DLD1 (cell line): ENCODE measurements at regions not wholly inside any gene's neighbourhood (a gene's known extent, or its start where the extent isn't known, plus 50 kb on each side); places are given as distances from the start of the nearest gene placed in this dataset.

Source experiments
- in situ Hi-C: cut with HindIII; loops from 2 replicates; pipeline ENCODE4 v1.10.0; 2017; ENCODE audit warnings: low sequenced_read_pairs

DNA sequence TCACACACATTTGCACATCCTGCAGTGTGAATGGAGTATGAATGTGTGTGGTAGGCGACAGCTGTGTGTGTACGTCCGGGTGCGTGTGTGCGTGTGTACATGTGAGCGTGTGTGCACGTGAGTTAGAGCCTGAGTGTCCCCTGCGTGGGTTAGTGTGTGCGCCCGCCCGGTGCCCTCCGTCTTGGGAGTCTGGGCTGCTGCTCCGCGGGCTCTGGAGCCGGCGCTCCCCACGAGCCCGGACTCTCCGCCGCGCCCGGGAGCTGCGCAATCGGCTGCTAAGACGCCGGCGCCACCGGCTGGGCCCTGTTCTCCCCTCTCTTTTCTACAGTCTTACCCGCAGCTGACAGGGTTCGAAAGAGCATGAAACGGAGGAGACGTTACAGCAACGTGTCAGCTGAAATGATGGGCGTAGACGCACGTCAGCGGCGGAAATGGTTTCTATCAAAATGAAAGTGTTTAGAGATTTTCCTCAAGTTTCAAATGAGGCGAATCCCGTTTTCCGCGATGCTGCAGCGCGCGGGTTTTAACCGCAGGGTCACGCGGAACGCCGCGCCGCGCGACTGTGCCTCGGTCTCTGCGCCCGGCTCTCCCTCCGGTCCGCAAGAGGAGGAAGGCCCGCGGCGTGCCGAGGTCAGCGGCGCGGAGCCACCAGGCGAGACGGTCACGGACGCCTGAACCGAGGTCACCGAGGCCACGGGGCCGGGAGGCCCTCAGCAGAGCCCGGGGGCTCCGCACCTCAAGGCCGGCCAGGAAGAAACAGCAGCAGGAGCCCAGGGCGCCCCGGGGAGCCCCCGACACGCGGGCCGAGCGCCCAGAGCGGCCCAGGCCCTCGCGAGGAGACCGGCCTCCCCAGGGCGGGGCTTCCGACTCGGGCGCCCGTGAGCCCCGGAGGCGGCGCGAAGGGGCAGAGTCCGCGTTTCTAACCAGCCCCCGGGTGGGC, 95.3 kb upstream of the BHLHE23 start:
- in situ Hi-C loops = no loop called here

DNA sequence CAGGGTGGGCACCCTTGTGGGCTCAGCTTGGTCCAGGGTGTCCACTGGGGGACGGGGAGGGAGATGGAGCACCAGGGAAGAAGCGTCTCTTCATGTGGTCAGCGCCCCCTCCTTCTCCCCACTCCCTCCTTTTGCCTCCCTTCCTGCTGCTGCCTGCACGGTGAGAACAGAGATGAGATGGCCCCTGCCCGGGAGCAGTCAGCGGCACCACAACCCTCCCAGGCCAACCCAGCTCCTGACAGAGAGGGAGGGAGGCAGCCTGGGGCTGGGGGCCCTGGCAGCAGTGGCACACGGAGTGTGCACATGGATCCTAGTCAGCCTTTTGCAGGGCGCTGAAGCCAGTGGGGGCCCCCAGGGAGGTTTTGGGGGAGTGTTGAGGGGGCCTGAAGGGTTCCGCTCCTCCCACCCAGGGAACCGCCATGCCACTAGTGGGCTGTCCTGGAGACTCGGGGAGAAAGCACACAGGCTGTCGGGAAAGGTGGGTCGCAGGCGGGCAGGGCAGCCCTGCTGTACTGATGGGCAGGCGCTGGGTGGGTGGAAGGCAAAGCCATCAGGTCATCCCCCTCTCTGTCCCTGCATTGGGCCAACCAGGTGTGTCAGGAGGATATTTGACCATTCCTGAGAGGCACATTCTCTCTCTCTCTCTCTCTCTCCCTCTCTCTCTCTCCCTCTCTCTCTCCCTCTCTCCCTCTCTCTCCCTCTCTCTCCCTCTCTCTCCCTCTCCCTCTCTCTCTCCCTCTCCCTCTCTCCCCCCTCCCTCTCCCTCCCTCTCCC, 94.3 kb upstream of the BHLHE23 start:
- in situ Hi-C loops = no loop called here

DNA sequence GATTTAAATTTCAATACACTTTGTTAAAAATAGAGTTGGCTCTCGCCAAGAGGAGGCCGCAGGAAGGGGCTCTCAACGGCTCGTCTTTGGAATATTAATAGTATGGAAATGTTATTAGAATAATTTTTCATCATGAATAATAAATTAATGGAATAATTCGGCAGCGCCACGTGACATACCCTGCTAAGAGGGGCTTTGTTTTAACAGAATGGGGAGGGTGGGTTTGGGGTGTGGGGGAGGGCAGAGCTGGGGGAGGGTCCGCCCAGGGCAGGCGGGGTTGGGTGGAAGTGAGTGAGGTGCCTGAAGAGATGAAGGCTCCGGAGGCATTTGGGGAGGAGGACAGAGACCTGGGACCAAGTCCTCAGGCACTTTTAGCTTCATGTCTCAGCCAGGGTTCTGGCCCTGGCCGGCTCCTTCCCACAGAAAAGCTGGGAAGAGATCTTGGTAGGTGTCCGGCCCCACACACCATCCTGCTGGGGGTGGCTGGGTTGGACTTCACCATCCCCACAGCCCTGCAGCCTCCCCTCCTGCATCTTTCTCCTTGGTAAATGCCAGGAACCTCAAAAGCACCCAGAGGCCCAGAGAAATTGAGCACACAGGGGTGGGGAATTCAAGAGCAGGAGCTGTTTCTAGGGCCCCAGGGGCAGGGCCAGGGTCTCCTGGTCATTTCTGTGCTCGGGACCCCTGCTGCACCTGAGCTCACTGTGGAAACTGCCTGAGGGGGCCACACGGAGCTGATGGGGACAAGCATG, 93.6 kb upstream of the BHLHE23 start:
- in situ Hi-C loops = no loop called here

DNA sequence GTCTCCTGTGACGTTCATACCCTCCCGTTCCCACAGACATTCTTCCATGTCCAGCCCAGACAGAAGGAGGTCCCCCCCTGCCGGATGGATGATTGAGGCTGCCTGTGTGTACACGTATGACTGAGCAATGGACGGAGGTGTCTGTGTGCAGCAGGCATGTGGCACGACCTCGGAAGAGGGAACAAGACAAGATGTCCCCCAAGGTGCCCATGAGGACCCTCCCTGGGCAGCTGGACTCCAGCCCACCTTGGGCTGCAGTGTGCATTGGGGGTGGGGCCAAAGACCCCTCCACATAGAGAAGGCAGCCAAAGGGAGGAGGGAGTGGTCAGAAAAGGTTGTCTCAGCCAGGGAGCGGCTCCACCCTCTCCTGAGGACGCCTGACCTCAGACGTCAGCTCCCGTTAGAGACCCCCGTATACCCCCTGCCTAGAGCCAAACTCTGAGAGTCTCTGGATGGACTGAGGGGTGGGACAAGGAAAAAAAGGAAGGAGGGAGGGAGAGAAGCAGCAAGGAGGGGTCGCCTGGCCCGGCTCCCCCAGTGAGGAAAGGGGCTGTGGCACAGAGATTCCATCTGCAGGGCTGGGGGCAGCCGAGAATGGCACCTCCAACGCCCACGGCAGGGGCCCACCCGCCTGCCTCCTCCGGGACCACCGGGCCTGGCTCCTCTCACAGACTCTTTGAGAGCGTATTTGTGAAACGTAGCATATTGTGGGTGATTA, 92.9 kb upstream of the BHLHE23 start:
- in situ Hi-C loops = no loop called here

DNA sequence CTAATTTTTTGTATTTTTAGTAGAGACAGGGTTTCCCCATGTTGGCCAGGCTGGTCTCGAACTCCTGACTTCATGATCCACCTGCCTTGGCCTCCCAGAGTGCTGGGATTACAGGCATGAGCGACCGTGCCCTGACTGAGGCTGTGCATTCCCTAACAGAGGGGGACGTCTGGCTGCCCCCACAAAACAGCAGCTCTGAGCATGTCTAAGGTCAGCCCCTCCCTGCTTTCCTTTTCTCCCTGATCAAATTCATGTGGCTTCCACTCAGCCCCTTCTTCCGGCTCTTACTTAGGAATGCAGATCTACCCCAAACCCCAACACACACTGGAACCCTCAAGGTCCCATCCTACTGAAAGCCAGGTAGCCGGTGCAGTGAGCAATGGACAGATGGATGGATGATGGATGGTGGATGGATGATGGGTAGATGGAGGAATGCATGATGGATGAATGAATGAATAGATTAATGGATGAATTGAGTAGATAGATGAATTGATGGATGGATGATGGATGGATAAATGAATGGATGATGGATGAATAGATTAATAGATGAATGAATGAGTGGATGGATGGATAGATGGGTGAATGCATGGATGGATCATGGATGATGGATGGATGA, 91.5 kb upstream of the BHLHE23 start:
- in situ Hi-C loops = no loop called here

DNA sequence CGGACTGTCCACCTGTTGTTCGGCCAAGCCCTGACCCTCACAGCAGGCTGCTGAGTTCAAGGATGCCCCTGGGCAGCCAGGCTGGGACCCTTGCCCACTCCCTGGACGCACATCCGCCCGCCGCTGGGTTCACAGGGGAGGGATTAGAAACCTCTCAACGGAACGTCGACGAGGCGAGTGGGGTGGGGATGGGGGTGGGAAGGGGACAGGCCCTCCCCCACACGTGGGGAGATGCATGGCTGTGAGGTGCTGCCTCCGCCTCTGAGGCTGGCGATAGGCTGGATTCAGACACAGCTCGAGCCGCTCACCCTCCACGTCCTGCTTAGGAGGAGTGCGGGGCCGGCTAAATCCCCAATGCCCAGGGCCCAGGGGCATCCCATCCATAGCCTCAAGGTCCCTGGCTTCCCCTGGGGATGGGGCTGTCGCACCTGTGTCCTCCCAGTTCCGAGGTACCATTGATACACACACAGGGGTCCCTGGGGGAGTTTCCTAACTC, 90.6 kb upstream of the BHLHE23 start:
- in situ Hi-C loops = no loop called here

DNA sequence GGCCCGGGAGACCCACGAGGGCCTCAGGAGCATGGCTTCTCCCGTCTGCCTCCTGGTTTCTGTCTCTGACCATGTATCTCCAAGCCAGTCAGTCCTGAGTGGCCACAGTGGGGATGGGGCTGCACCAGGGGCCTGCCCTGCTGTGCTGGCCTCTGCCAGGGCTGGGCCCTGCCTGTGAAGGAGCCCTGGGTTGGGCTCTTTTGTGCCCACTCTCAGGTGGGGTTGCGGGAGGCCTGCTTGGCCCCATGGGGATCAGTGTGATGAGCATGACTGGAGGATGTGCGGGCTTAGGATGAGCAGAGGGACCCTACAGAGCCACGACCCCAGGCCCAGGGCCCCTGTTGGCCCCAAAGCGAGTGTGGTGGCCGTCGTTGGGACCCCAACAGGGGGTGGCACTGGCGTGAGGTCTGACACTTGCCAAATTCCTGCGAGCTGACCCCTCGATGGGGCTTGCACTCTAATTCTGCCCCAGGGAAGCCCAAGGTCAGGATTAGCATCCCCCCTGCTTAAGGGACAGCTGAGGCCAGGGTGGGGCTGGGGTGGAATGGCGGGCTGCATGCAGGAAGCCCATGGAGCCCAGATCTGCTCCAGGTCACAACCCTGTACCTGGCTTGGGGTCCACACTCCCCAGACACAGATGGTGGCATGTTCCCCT, 90.0 kb upstream of the BHLHE23 start:
- in situ Hi-C loops = no loop called here

DNA sequence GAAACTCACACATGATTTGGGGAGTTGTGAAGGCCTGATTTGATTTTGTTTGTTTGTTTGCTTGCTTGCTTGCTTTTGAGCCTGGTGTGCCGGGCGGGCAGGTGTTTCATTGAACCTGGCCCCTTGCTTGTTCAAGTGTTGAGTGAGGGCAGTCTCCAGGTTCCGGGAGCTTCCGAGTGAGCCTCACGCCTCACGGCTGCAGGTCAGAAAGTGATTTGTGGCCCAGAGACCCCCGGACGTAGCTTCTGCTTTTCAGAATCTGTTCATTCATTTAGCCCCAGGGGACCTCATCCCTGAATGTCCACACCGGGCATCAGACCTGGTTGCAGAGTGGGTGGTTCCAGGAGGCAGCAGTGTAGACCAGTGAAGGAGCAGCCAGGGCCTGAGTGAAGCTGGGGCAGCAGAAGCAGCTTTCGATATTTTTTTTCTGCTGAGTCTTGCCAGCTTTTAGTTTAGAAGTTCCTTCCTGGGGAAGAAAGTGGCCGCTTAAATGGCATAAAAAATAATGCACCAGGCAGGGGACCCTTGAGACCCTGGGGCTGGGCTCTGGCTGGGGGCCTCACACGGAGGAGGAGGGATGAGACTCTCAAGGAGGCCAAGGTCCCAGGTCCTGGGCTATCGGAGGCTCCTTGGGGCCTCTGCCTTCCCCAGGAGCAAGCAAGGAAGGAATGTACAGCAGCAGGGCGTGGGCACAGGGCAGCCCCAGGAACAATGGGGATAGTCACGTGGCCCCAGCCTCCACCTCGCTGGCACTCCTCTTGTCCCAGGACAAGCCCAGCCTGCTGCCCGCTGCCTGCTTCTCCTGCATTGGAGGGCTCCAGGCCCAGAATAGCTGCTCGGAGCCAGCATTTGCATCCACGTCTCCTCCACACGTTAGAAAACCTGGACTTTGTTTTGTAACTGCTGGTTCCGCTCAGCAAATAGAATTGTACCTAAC, 89.2 kb upstream of the BHLHE23 start:
- in situ Hi-C loops = no loop called here

DNA sequence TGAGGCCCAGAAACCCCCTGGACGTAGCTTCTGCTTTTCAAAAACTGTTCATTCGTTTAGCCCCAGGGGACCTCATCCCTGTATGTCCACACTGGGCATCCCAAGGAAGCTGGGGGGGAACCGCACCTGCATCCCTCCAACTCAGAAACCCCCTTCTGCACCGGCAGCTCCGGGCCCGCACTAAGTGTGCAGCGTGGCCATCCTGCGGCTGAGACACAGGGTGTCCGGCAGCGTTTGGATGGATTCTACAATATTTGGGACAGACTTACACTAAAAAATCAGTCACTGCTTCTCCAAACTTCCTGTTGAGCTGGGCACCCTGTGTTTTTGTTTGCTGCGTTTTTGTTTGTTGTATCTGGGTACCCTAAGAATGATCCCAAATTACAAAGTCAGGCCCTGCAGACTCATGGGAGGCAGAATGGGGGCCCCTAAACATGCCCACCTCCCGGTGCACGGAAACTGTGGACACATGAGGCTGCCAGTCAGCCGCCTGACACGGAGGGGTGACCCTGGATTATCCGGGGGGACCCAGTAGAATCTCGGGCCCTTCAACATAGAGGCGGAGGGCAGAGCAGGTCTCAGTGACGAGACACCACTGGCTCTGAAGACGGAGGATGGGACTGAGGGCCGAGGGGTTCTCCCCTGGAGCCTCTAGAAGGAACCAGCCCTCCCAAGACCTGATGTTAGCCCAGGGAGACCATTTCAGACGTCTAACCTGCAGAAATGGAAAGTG, 88.2 kb upstream of the BHLHE23 start:
- in situ Hi-C loops = no loop called here

DNA sequence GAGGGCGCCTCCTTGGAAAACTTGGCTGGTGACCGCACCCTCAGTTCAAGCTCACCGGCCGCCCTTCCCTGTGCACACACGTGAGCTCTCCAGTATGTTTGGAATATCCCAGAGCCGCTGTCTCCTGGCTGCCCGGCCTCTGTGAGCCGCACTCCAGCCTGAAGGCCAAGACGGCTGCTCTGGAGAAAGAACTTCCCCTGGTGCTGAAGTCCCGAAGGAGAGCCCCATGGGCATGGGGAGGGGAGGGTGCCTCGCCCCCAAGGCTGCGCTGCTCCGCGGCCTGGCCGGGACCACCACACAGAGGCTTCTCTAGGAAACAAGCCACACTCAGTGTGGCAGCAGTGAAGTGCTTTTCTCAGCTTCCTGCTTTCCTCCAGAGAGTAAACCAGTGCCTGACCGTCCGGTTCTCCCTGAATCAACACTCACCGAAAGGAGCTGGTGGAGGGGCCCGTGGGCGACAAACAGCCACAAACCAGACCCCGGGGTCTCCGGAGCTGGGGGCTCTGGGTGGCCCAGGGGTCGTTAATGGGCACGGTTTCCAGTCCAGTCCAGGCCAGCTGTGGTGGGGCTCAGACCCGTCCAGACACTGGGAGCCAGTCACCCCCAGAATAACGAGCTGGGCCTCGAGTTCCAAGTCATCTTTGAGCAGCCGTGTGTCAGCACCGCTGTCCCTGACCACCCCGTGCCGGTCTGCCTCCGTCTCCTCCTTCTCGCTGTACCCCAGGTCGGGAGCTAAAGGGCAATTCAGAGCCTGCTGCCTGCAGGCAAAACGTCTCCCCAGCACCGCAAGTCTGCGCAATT, 87.4 kb upstream of the BHLHE23 start:
- in situ Hi-C loops = no loop called here

DNA sequence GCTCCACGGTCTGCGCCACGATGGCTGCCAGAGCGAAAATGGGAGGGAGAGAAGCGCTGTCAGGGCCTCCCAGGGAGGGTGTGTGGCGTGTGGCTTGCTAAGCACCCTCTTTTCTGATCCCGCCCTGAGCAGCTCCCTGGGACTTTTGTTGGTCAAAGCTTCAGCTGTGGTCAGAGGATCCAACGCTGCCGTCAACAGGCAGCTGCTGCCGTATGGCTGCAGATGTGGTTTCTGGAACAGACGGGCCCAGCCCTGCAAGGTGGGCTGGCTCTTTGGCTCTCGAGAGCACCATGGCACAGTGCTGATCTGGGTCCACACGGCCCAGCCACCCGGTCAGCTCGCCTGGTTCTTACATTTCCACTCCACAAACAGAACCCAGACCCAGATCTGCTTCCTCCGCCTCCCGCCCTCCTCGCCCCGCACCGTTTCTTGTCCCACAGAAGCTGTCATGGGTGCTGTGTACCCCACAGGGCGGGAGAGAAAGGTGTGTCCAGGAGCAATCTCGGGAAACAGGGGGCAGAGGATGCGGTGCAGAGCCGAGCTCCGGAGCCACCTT, 86.0 kb upstream of the BHLHE23 start:
- in situ Hi-C loops = no loop called here

DNA sequence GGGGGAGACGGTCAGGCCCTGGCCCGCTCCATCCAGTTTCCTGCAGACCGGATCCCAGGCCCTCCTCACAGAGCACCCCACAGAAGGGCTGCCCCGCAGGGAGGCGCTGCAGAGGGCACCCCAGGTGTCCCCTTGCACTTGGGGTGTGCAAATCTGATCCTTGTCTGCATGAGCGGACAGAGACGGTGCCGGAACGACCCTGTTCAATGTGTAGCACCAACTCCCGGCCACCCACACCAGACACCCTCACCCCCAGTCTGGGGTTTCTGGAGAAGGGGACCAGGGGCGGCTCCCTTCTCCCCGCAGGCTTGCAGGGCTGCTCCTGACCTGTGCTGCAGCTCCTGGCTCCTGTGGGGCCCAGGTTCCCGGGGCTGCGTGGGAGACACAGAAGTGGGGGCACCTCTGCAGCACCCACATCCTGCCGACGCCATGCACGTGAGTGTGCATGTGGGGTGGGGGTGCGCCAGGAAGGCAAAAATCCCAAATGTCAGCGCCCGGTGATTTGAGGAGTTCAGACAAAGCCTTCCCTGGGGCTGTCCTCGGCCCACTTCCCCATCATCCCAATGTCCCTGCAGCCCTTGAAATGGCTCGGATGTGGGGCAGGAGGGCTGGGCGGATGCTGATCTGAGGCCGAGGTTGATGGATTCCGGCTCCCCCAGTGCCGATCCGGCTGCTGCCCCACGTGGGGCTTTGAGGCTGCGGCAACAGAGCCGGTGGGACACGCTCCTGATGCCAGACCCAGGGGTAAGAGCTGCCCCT, 85.3 kb upstream of the BHLHE23 start:
- in situ Hi-C loops = no loop called here

DNA sequence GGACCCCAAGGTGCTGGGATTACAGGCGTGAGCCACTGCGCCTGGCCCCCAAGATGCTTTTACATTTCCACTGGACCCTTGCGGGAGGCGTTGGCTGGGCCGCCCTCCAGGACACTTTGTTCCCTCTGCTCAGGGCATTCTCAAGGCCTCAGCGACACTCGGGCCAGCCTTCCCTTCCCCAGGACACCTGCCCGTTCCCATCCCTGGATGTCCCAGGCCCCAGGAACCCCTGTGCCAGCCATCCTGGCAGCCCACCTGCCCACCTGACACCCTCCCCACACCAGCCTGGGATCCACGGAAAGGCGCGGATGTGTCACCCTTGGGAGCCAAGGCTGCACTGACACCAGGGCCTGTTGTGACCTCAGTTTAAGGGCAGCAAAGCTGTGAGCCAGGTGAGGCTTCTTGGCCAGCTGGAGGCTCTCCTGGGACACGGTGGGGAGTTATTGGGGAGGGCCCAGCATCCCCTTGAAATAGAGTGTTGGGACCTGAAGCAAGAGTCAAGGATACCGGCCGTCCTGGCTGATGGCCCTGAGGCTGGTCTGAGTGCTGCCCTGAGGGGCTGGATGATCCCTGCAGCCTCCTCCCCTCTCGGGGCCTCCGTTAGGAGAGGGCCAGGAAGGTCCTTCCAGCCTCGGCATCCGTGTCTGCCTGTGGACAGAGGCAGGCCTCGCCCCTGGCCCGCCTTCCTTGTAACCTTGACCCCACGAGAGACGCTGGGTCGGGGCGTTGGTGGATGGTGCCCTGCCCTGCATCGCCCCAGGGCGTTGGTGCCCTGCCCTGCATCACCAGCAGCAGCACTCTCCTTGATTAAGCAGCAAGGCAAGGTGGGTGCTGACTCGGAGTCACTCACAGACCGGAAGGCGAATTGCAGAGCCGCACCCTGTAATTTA, 84.2 kb upstream of the BHLHE23 start:
- in situ Hi-C loops = no loop called here

DNA sequence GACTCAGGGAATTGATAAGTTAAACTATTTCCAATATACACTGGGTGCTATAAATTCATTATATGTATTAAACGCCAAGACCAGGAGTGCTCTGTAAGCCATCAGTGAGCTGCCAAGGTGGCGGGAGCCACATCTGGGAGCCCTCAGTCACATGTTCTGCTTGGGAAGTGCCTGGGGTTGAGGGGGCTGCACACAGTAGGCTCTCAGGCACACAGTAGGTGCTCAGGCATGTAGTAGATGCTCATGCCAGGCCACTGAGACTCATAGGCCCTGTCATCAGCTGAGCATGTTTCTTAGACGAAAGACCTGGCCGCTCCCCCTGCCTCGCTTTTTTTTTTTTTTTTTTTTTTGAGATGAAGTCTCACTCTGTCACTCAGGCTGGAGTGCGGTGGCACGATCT, 83.3 kb upstream of the BHLHE23 start:
- in situ Hi-C loops = no loop called here
